Urinary bladder (tissue), 3 donors: ENCODE measurements at regions not wholly inside any gene's neighbourhood (a gene's known extent, or its start where the extent isn't known, plus 50 kb on each side); places are given as distances from the start of the nearest gene placed in this dataset.

ENCODE experiments used
- DNase-seq: peaks from one replicate; pipeline ENCODE4 v3.0.0-alpha.2; 2015; ENCODE audit errors: extremely low spot score
- H3K27ac ChIP-seq: one replicate; pipeline ENCODE4 v1.5.1; 2013; ENCODE audit warnings: low read depth, mild to moderate bottlenecking, moderate library complexity
- H3K36me3 ChIP-seq: one replicate; pipeline ENCODE4 v1.6.1; 2013; ENCODE audit warnings: mild to moderate bottlenecking, moderate library complexity; ENCODE audit not compliant: insufficient read depth
- H3K4me1 ChIP-seq: one replicate; pipeline ENCODE4 v1.6.1; 2013; ENCODE audit warnings: mild to moderate bottlenecking, moderate library complexity; ENCODE audit not compliant: insufficient read depth
- H3K4me3 ChIP-seq: one replicate; pipeline ENCODE4 v1.5.1; 2013; ENCODE audit warnings: low read depth, low read length
- WGBS: extraction: QIAGEN DNeasy Blood & Tissue Kit; methylation state at CpG from one replicate; pipeline ENCODE4 v1.1.7; 2013; 5-methylcytosine and 5-hydroxymethylcytosine counted together
- donor health status: healthy with polysubstance abuse.
- donor health status: healthy.

GRCh38 chr11:133787379-133788141 is 57.8 kb downstream of the SPATA19 start:
- WGBS: 9% methylated on average over 47 of the region's 47 CpGs
- Histone ChIP-seq H3K4me1 (no peaks in the 10 kb centered on the region), H3K36me3 (no peaks in the 10 kb centered on the region), H3K4me3 (peak overlapping the region; percentile 0), H3K27ac (no peak overlapping the region)
- DNase-seq: no peak

GRCh38 chr11:133785795-133786340 is 59.4 kb downstream of the SPATA19 start:
- DNase-seq: no peak
- Histone ChIP-seq H3K4me1 (no peaks in the 10 kb centered on the region), H3K27ac (no peak overlapping the region), H3K4me3 (no peak overlapping the region), H3K36me3 (no peaks in the 10 kb centered on the region)
- WGBS: 59% methylated on average over 10 of the region's 10 CpGs

DNA sequence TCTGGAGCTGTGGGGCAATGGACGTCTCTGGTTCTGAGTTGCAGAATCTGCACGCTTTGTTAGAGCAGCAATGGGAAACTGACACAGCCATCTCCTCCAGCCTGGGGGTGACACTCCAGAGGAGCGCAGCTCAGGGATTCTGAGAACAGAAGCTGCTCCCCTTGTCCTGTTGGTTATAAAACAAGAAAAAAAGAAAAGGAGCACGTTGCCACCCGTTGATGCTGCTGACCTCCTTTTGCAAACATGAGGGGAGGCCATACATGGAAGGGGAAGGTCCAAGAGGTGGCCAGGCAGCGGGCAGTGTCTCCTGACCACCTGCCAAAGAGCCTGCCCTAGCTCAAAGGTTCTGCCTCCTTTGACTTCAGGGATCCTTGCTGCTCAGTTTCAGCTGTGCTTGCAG is 61.0 kb downstream of the SPATA19 start:
- H3K27ac ChIP-seq: no peak overlapping the region
- no peaks in the 10 kb centered on the region for H3K36me3 ChIP-seq
- 89% methylated on average over 6 of the region's 6 CpGs for WGBS
- DNase-seq: no peak
- no peaks in the 10 kb centered on the region for H3K4me1 ChIP-seq
- H3K4me3 ChIP-seq: no peak overlapping the region

GRCh38 chr11:133782116-133782725 is 63.1 kb downstream of the SPATA19 start:
- Histone ChIP-seq H3K36me3 (no peaks in the 10 kb centered on the region), H3K4me3 (no peak overlapping the region), H3K27ac (no peak overlapping the region), H3K4me1 (no peaks in the 10 kb centered on the region)
- 92% methylated on average over 37 of the region's 37 CpGs for WGBS
- no peak for DNase-seq

- no peak overlapping the region for H3K27ac ChIP-seq
- WGBS: 56% methylated on average over 18 of the region's 18 CpGs
- no peaks in the 10 kb centered on the region for H3K36me3 ChIP-seq
- no peak overlapping the region for H3K4me3 ChIP-seq
- DNase-seq: no peak
- no peaks in the 10 kb centered on the region for H3K4me1 ChIP-seq
Observed at GRCh38 chr11:133778161-133778560, 67.2 kb downstream of the SPATA19 start.

DNA sequence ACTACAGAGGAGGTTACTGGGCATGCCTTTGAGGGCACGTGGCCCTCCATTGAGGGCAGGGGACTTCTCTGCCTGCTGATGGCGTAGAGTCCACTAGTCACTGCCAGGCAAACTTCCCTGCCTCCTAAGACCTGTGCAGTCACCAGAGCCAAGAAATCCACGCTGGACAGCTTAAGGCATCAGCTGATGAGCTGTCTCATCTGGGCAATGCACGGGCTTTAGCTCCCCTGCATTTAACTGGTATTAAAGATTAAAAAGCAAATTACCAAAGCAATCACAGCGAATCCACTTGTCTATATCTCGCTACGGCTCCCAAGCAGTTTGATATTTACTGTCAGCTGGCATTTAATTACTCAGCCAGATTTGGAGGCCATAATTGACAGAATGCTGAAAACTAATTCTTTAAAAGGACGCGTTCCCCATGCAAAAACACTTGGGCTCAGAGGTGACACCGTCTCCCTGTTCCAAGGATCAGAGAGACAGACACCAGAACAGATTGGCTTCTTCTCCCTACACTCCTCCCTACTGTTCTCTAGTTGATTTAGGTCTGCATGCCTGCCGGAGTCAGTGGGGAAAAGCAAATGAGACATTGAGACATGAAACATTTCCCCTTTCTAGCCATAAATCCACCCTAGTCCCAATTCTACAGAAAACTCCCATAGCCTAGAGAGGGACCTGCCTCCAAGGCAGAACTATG is 68.5 kb downstream of the SPATA19 start:
- Histone ChIP-seq H3K27ac (no peak overlapping the region), H3K36me3 (no peaks in the 10 kb centered on the region), H3K4me3 (no peak overlapping the region), H3K4me1 (no peaks in the 10 kb centered on the region)
- 68% methylated on average over 11 of the region's 11 CpGs for WGBS
- DNase-seq: no peak

- H3K27ac ChIP-seq: no peak overlapping the region
- WGBS: 61% methylated on average over 1 of the region's 1 CpG
- no peak for DNase-seq
- H3K4me3 ChIP-seq: no peak overlapping the region
- H3K36me3 ChIP-seq: no peaks in the 10 kb centered on the region
- H3K4me1 ChIP-seq: no peaks in the 10 kb centered on the region
Observed at GRCh38 chr11:133762538-133762937, 82.8 kb downstream of the SPATA19 start.

- no peaks in the 10 kb centered on the region for H3K36me3 ChIP-seq
- WGBS: 76% methylated on average over 10 of the region's 10 CpGs
Observed at GRCh38 chr11:133753150-133753549, 92.2 kb downstream of the SPATA19 start.

GRCh38 chr11:133749841-133750240 is 95.5 kb downstream of the SPATA19 start:
- 76% methylated on average over 1 of the region's 1 CpG for WGBS
- DNase-seq: no peak
- no peaks in the 10 kb centered on the region for H3K36me3 ChIP-seq
- H3K27ac ChIP-seq: no peak overlapping the region
- no peaks in the 10 kb centered on the region for H3K4me1 ChIP-seq
- no peak overlapping the region for H3K4me3 ChIP-seq

More at GRCh38 chr11:133753150-133753549, 92.2 kb downstream of the SPATA19 start:
- no peak overlapping the region for H3K27ac ChIP-seq
- no peaks in the 10 kb centered on the region for H3K4me1 ChIP-seq
- no peak for DNase-seq
- no peak overlapping the region for H3K4me3 ChIP-seq

DNA sequence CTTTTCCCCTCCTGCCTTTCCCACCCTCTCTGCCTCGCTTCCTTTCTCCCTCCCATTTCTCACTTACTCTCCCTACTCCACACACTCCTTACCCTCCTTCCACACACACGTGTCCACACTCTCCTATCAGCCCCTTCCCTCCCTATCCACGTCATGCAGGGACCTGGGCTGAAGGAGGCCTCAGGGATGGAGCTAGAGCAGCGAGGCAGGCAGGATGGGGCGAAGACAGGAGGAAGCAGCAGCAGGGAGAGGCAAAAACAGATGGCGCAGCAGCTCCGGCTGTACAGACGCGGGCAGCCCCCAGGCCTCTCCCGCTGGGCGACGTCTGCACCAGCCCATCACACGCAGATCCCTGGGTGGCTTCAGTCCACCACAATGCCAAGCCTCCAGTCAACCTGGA is 97.9 kb downstream of the SPATA19 start:
- no peak for DNase-seq
- no peaks in the 10 kb centered on the region for H3K36me3 ChIP-seq
- H3K27ac ChIP-seq: no peak overlapping the region
- H3K4me3 ChIP-seq: no peak overlapping the region
- no peaks in the 10 kb centered on the region for H3K4me1 ChIP-seq
- WGBS: 78% methylated on average over 13 of the region's 13 CpGs

DNA sequence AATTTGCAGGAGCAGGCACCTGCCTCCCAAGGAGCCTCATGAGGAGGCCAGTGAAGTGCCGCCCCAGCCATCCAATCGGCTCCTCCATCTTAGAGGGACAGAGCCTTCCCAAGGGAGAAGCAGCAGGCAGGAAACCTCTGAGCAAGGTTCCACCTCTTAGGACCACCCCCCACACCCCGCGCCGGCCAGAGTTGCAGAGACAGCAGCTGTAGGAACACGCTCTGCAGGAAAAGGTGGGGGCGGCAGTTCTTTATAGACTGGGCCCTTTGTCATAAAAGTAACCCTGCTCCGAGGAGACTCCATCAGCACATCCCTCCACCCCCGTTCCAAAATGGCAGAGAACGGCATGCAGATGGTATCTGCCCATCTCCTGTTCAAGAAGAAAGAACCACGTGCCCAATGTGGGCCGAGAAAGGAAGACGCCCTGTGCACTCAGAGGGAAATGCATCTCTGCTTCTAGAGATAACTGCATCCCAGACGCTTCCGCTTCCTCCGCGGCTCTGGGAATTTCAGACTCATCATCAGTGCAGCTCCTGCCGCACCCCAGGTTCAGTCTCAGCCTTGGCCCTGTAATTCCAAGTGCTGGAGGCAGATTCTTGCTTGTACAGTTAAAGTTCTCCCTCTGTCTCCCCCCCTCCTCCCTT is 98.5 kb downstream of the SPATA19 start:
- Histone ChIP-seq H3K4me1 (no peaks in the 10 kb centered on the region), H3K27ac (no peak overlapping the region), H3K4me3 (no peak overlapping the region), H3K36me3 (no peaks in the 10 kb centered on the region)
- 56% methylated on average over 18 of the region's 18 CpGs for WGBS
- no peak for DNase-seq

GRCh38 chr11:133745791-133746190 is 99.5 kb downstream of the SPATA19 start:
- 68% methylated on average over 4 of the region's 4 CpGs for WGBS
- DNase-seq: no peak
- Histone ChIP-seq H3K4me1 (no peaks in the 10 kb centered on the region), H3K27ac (no peak overlapping the region), H3K4me3 (no peak overlapping the region), H3K36me3 (no peaks in the 10 kb centered on the region)

- H3K4me1 ChIP-seq: no peaks in the 10 kb centered on the region
- 81% methylated on average over 3 of the region's 3 CpGs for WGBS
- DNase-seq: no peak
- no peak overlapping the region for H3K4me3 ChIP-seq
- H3K27ac ChIP-seq: no peak overlapping the region
- H3K36me3 ChIP-seq: no peaks in the 10 kb centered on the region
Observed at GRCh38 chr11:133742353-133742752, 103.0 kb downstream of the SPATA19 start.
